ENCODE measurements at regions not wholly inside any gene's neighbourhood (a gene's known extent, or its start where the extent isn't known, plus 50 kb on each side); places are given as distances from the start of the nearest gene placed in this dataset.

GRCh38 chr16:62149631-62150030 lies 113.4 kb upstream of the CDH8 start:
- DNase-seq (ENCODE audit: low read depth in 3 of 3, low spot score in 2 of 3): no peak

- DNase-seq (ENCODE audit: low read depth in 3 of 3, low spot score in 2 of 3): no peak
Measured at GRCh38 chr16:62137996-62138395, 101.8 kb upstream of the CDH8 start.

GRCh38 chr16:62135911-62136310 lies 99.7 kb upstream of the CDH8 start:
- DNase-seq (ENCODE audit: low read depth in 3 of 3, low spot score in 2 of 3): no peak

GRCh38 chr16:62135446-62135845 lies 99.2 kb upstream of the CDH8 start:
- no peak for DNase-seq (ENCODE audit: low read depth in 3 of 3, low spot score in 2 of 3)

GRCh38 chr16:62130101-62130500 lies 93.9 kb upstream of the CDH8 start:
- DNase-seq (ENCODE audit: low read depth in 3 of 3, low spot score in 2 of 3): no peak

GRCh38 chr16:62105244-62105643 lies 69.0 kb upstream of the CDH8 start:
- DNase-seq (ENCODE audit: low read depth in 3 of 3, low spot score in 2 of 3): no peak

GRCh38 chr16:62102588-62102987 lies 66.3 kb upstream of the CDH8 start:
- no peak for DNase-seq (ENCODE audit: low read depth in 3 of 3, low spot score in 2 of 3)

GRCh38 chr16:62100651-62101050 lies 64.4 kb upstream of the CDH8 start:
- DNase-seq (ENCODE audit: low read depth in 3 of 3, low spot score in 2 of 3): no peak

GRCh38 chr16:62089715-62090114 lies 53.5 kb upstream of the CDH8 start:
- no peak for DNase-seq (ENCODE audit: low read depth in 3 of 3, low spot score in 2 of 3)

- DNase-seq (ENCODE audit: low read depth in 3 of 3, low spot score in 2 of 3): no peak
Measured at GRCh38 chr16:62088731-62089410, 52.6 kb upstream of the CDH8 start.
